ENCODE measurements at regions not wholly inside any gene's neighbourhood (a gene's known extent, or its start where the extent isn't known, plus 50 kb on each side); places are given as distances from the start of the nearest gene placed in this dataset.

- no peak for DNase-seq (ENCODE audit: insufficient read length, low spot score)
- TF ChIP-seq POLR2AphosphoS5 (IDR thresholded peaks at IDR 0.05; ENCODE audit: low read depth, low read length) (no peak), TAF1 (IDR thresholded peaks at IDR 0.05; ENCODE audit: low read depth, low read length) (no peak), POU2F2 (IDR thresholded peaks at IDR 0.05; ENCODE audit: low read depth, low read length) (no peak), PAX5 (IDR thresholded peaks at IDR 0.05; ENCODE audit: insufficient read depth, low read length, severe bottlenecking) (no peak), POLR2A (IDR thresholded peaks at IDR 0.05; ENCODE audit: low read depth, low read length) (no peak), SPI1 (IDR thresholded peaks at IDR 0.05; ENCODE audit: low read depth, low read length) (no peak)
- no peak for FAIRE-seq
Observed at GRCh38 chr10:58885146-58885545, 291.3 kb upstream of the PHYHIPL start.

- TF ChIP-seq POLR2AphosphoS5 (IDR thresholded peaks at IDR 0.05; ENCODE audit: low read depth, low read length) (no peak), POU2F2 (IDR thresholded peaks at IDR 0.05; ENCODE audit: low read depth, low read length) (no peak), PAX5 (IDR thresholded peaks at IDR 0.05; ENCODE audit: insufficient read depth, low read length, severe bottlenecking) (no peak), TAF1 (IDR thresholded peaks at IDR 0.05; ENCODE audit: low read depth, low read length) (no peak), SPI1 (IDR thresholded peaks at IDR 0.05; ENCODE audit: low read depth, low read length) (no peak), POLR2A (IDR thresholded peaks at IDR 0.05; ENCODE audit: low read depth, low read length) (no peak)
- DNase-seq (ENCODE audit: insufficient read length, low spot score), result no peak
- FAIRE-seq, result no peak
Observed at GRCh38 chr10:58885686-58886345, 290.6 kb upstream of the PHYHIPL start.

GRCh38 chr10:58886406-58886805, 290.0 kb upstream of the PHYHIPL start:
- FAIRE-seq (no peak), DNase-seq (ENCODE audit: insufficient read length, low spot score) (no peak)
- TF ChIP-seq POU2F2 (IDR thresholded peaks at IDR 0.05; ENCODE audit: low read depth, low read length), result no peak
- TF ChIP-seq PAX5 (IDR thresholded peaks at IDR 0.05; ENCODE audit: insufficient read depth, low read length, severe bottlenecking), result no peak
- no peak for TF ChIP-seq TAF1 (IDR thresholded peaks at IDR 0.05; ENCODE audit: low read depth, low read length)
- TF ChIP-seq POLR2AphosphoS5 (IDR thresholded peaks at IDR 0.05; ENCODE audit: low read depth, low read length), result no peak
- TF ChIP-seq POLR2A (IDR thresholded peaks at IDR 0.05; ENCODE audit: low read depth, low read length), result no peak
- no peak for TF ChIP-seq SPI1 (IDR thresholded peaks at IDR 0.05; ENCODE audit: low read depth, low read length)

- DNase-seq (ENCODE audit: insufficient read length, low spot score), result no peak
- FAIRE-seq, result no peak
- no peak for TF ChIP-seq SPI1 (IDR thresholded peaks at IDR 0.05; ENCODE audit: low read depth, low read length)
- no peak for TF ChIP-seq PAX5 (IDR thresholded peaks at IDR 0.05; ENCODE audit: insufficient read depth, low read length, severe bottlenecking)
- no peak for TF ChIP-seq POLR2AphosphoS5 (IDR thresholded peaks at IDR 0.05; ENCODE audit: low read depth, low read length)
- no peak for TF ChIP-seq TAF1 (IDR thresholded peaks at IDR 0.05; ENCODE audit: low read depth, low read length)
Observed at GRCh38 chr10:58887474-58887873, 289.0 kb upstream of the PHYHIPL start.

GRCh38 chr10:58888957-58889356, 287.5 kb upstream of the PHYHIPL start:
- TF ChIP-seq POLR2AphosphoS5 (IDR thresholded peaks at IDR 0.05; ENCODE audit: low read depth, low read length), result no peak
- no peak for TF ChIP-seq SPI1 (IDR thresholded peaks at IDR 0.05; ENCODE audit: low read depth, low read length)
- no peak for TF ChIP-seq POU2F2 (IDR thresholded peaks at IDR 0.05; ENCODE audit: low read depth, low read length)
- TF ChIP-seq PAX5 (IDR thresholded peaks at IDR 0.05; ENCODE audit: insufficient read depth, low read length, severe bottlenecking), result no peak
- TF ChIP-seq TAF1 (IDR thresholded peaks at IDR 0.05; ENCODE audit: low read depth, low read length), result no peak
- TF ChIP-seq POLR2A (IDR thresholded peaks at IDR 0.05; ENCODE audit: low read depth, low read length), result no peak
- DNase-seq (ENCODE audit: insufficient read length, low spot score) (no peak), FAIRE-seq (no peak)

GRCh38 chr10:58892031-58892531, 284.4 kb upstream of the PHYHIPL start:
- TF ChIP-seq POLR2AphosphoS5 (IDR thresholded peaks at IDR 0.05; ENCODE audit: low read depth, low read length) (no peak), TAF1 (IDR thresholded peaks at IDR 0.05; ENCODE audit: low read depth, low read length) (no peak), POLR2A (IDR thresholded peaks at IDR 0.05; ENCODE audit: low read depth, low read length) (no peak), SPI1 (IDR thresholded peaks at IDR 0.05; ENCODE audit: low read depth, low read length) (no peak), POU2F2 (IDR thresholded peaks at IDR 0.05; ENCODE audit: low read depth, low read length) (no peak), PAX5 (IDR thresholded peaks at IDR 0.05; ENCODE audit: insufficient read depth, low read length, severe bottlenecking) (no peak)
- DNase-seq (ENCODE audit: insufficient read length, low spot score), result no peak
- no peak for FAIRE-seq

- no peak for TF ChIP-seq POU2F2 (IDR thresholded peaks at IDR 0.05; ENCODE audit: low read depth, low read length)
- no peak for TF ChIP-seq SPI1 (IDR thresholded peaks at IDR 0.05; ENCODE audit: low read depth, low read length)
- TF ChIP-seq POLR2A (IDR thresholded peaks at IDR 0.05; ENCODE audit: low read depth, low read length), result no peak
- TF ChIP-seq POLR2AphosphoS5 (IDR thresholded peaks at IDR 0.05; ENCODE audit: low read depth, low read length), result no peak
- TF ChIP-seq PAX5 (IDR thresholded peaks at IDR 0.05; ENCODE audit: insufficient read depth, low read length, severe bottlenecking), result no peak
- no peak for TF ChIP-seq TAF1 (IDR thresholded peaks at IDR 0.05; ENCODE audit: low read depth, low read length)
- FAIRE-seq (no peak), DNase-seq (ENCODE audit: insufficient read length, low spot score) (no peak)
Observed at GRCh38 chr10:58894929-58895328, 281.5 kb upstream of the PHYHIPL start.

- DNase-seq (ENCODE audit: insufficient read length, low spot score), result no peak
- FAIRE-seq, result no peak
- TF ChIP-seq TAF1 (IDR thresholded peaks at IDR 0.05; ENCODE audit: low read depth, low read length), result no peak
- no peak for TF ChIP-seq SPI1 (IDR thresholded peaks at IDR 0.05; ENCODE audit: low read depth, low read length)
- TF ChIP-seq POLR2A (IDR thresholded peaks at IDR 0.05; ENCODE audit: low read depth, low read length), result no peak
- no peak for TF ChIP-seq POLR2AphosphoS5 (IDR thresholded peaks at IDR 0.05; ENCODE audit: low read depth, low read length)
- no peak for TF ChIP-seq POU2F2 (IDR thresholded peaks at IDR 0.05; ENCODE audit: low read depth, low read length)
- TF ChIP-seq PAX5 (IDR thresholded peaks at IDR 0.05; ENCODE audit: insufficient read depth, low read length, severe bottlenecking), result no peak
Observed at GRCh38 chr10:58896229-58896628, 280.2 kb upstream of the PHYHIPL start.

- FAIRE-seq (no peak), DNase-seq (ENCODE audit: insufficient read length, low spot score) (no peak)
- no peak for TF ChIP-seq POLR2A (IDR thresholded peaks at IDR 0.05; ENCODE audit: low read depth, low read length)
- TF ChIP-seq SPI1 (IDR thresholded peaks at IDR 0.05; ENCODE audit: low read depth, low read length), result no peak
- no peak for TF ChIP-seq PAX5 (IDR thresholded peaks at IDR 0.05; ENCODE audit: insufficient read depth, low read length, severe bottlenecking)
- TF ChIP-seq POU2F2 (IDR thresholded peaks at IDR 0.05; ENCODE audit: low read depth, low read length), result no peak
Observed at GRCh38 chr10:58897236-58897635, 279.2 kb upstream of the PHYHIPL start.

GRCh38 chr10:58897708-58898107, 278.7 kb upstream of the PHYHIPL start:
- DNase-seq (ENCODE audit: insufficient read length, low spot score) (no peak), FAIRE-seq (no peak)
- TF ChIP-seq PAX5 (IDR thresholded peaks at IDR 0.05; ENCODE audit: insufficient read depth, low read length, severe bottlenecking) (no peak), POLR2A (IDR thresholded peaks at IDR 0.05; ENCODE audit: low read depth, low read length) (no peak), POLR2AphosphoS5 (IDR thresholded peaks at IDR 0.05; ENCODE audit: low read depth, low read length) (no peak), TAF1 (IDR thresholded peaks at IDR 0.05; ENCODE audit: low read depth, low read length) (no peak), POU2F2 (IDR thresholded peaks at IDR 0.05; ENCODE audit: low read depth, low read length) (no peak), SPI1 (IDR thresholded peaks at IDR 0.05; ENCODE audit: low read depth, low read length) (no peak)

Measured in GM12891 (cell line).